Heart right ventricle (tissue), 16 donors: ENCODE measurements at regions not wholly inside any gene's neighbourhood (a gene's known extent, or its start where the extent isn't known, plus 50 kb on each side); places are given as distances from the start of the nearest gene placed in this dataset.

Experiments used
- ATAC-seq, 8 donors: fragments of 200-7000 bp; cut with Tn5 transposase; one replicate each; pipeline ENCODE4 v1.9.1; 2020; ENCODE audit warnings: mild to moderate bottlenecking in 8 of 8, moderate library complexity in 8 of 8, moderate number of reproducible peaks in 1 of 8
- DNase-seq, 2 donors: peaks; one replicate each; pipeline ENCODE4 v3.0.0-alpha.2; 2020
- H3K27ac ChIP-seq, 10 donors: fragments of 200-600 bp; sonication (generic) in 2 of 10; one replicate each; pipeline versions ENCODE4 v1.5.0 to v1.8.0; 2020 to 2022; ENCODE audit warnings: mild to moderate bottlenecking in 3 of 10
- H3K27me3 ChIP-seq, 7 donors: fragments of 200-600 bp; one replicate each; pipeline ENCODE4 v1.8.0; 2021 to 2022; ENCODE audit warnings: mild to moderate bottlenecking in 2 of 7
- H3K36me3 ChIP-seq, 9 donors: fragments of 200-600 bp; sonication (generic) in 1 of 9; one replicate each; pipeline versions ENCODE4 v1.5.0 to v1.8.0; 2020 to 2022; ENCODE audit warnings: mild to moderate bottlenecking in 2 of 9
- H3K4me1 ChIP-seq, 9 donors: fragments of 200-600 bp; sonication (generic) in 1 of 9; one replicate each; pipeline versions ENCODE4 v1.5.0 to v1.8.0; 2020 to 2022; ENCODE audit warnings: mild to moderate bottlenecking in 4 of 9
- H3K4me3 ChIP-seq, 10 donors: fragments of 200-600 bp; sonication (generic) in 2 of 10; one replicate each; pipeline versions ENCODE4 v1.5.0 to v1.8.0; 2020 to 2022; ENCODE audit warnings: mild to moderate bottlenecking in 7 of 10, moderate library complexity in 2 of 10
- H3K9me3 ChIP-seq, 11 donors: fragments of 200-600 bp in 10 of 11; sonication (generic) in 2 of 11; one replicate each; pipeline versions ENCODE4 v1.5.0 to v1.8.0; 2013 to 2022; ENCODE audit warnings: mild to moderate bottlenecking in 2 of 11, control low read depth in 1 of 11, moderate library complexity in 1 of 11
- CTCF ChIP-seq, 9 donors: fragments of 200-600 bp; sonication (generic) in 2 of 9; IDR thresholded peaks; one replicate each; pipeline versions ENCODE4 v1.5.0 to v1.8.0; 2021 to 2022; ENCODE audit warnings: antibody characterized with exemption in 9 of 9, mild to moderate bottlenecking in 5 of 9, moderate library complexity in 1 of 9
- WGBS, 2 donors: extraction: QIAGEN DNeasy Blood & Tissue Kit; methylation state at CpG; one replicate each; pipeline ENCODE4 v1.1.7; 2013; ENCODE audit warnings: inconsistent platforms in 1 of 2; 5-methylcytosine and 5-hydroxymethylcytosine counted together
- intact Hi-C, 10 donors: fragments of 100-400 bp; cut with DNase I; formaldehyde crosslinking; loops; one replicate each; pipeline versions ENCODE4 v1.11.1 to v1.14.2; 2022
- donor health status: Arrhythmogenic right ventricular cardiomyopathy.
- donor health status: ischemic (EF 13 %, LVEDD 7.1; RV severe dilation, severe dysfunction).
- donor health status: healthy with polysubstance abuse.
- donor health status: DM: no; HTN: yes; CAD: no.
- donor health status: DM: no; HTN: no; CAD: no.
- donor health status: ischemic (EF 25% LVEDD 6.9; RV normal size, moderate dysfunction).
- donor health status: ischemic (EF 25% LVEDD 5.7; RV mildly dilated, moderate dysfunction).
- donor health status: healthy.
- donor health status: DM: yes; HTN: yes; CAD: no.
- donor health status: Ischemic cardiomyopathy.
- donor health status: ischemic (EF 35%, LVEDD 5.7; RV mildly dilated, moderate dysfunction).
- donor health status: nonischemic (EF 11% LVEDD 7.7; RV severe dilation, severe dysfunction).
- donor health status: DM: yes; HTN: yes; CAD: no.
- donor health status: PGD.
- donor health status: ischemic (EF 29% LVEDD 5.4; RV normal size, mild dysfunction).
- donor health status: nonischemic (EF 23%, LVEDD 6.1; RV moderate dilation, normal function).

- Histone ChIP-seq H3K27me3 (peaks cover 6 to 71% (median 48%) of the 10 kb centered on the region in 7 donors), H3K36me3 (no peaks in the 10 kb centered on the region), H3K9me3 (no peaks in the 10 kb centered on the region), H3K4me1 (no peaks in the 10 kb centered on the region), H3K4me3 (no peak overlapping the region), H3K27ac (no peak overlapping the region)
- 86 to 89% methylated on average over 16 of the region's 16 CpGs for WGBS, 2 donors
- no peak for ATAC-seq
- DNase-seq = no peak
- TF ChIP-seq CTCF (IDR thresholded peaks at IDR 0.05) = no peak
- intact Hi-C loops = no loop called here
Measured at GRCh38 chr4:3680656-3681055, 85.5 kb upstream of the ADRA2C start.

- intact Hi-C loops = no loop called here
- Histone ChIP-seq H3K4me3 (no peak overlapping the region), H3K27ac (no peak overlapping the region), H3K27me3 (peaks cover 6 to 70% (median 49%) of the 10 kb centered on the region in 7 donors), H3K36me3 (no peaks in the 10 kb centered on the region), H3K9me3 (no peaks in the 10 kb centered on the region), H3K4me1 (no peaks in the 10 kb centered on the region)
- no peak for TF ChIP-seq CTCF (IDR thresholded peaks at IDR 0.05)
- WGBS, 2 donors = 54 to 60% methylated on average over 25 of the region's 25 CpGs
- ATAC-seq (no peak), DNase-seq (no peak)
Measured at GRCh38 chr4:3679851-3680311, 86.3 kb upstream of the ADRA2C start.

- DNase-seq (no peak), ATAC-seq (no peak)
- H3K9me3 ChIP-seq = no peaks in the 10 kb centered on the region
- H3K27me3 ChIP-seq = peaks cover 6 to 69% (median 43%) of the 10 kb centered on the region in 7 donors
- no peaks in the 10 kb centered on the region for H3K4me1 ChIP-seq
- H3K27ac ChIP-seq = no peak overlapping the region
- WGBS, 2 donors = 74 to 78% methylated on average over 26 of the region's 26 CpGs
- intact Hi-C loops = no loop called here
- no peak overlapping the region for H3K4me3 ChIP-seq
- TF ChIP-seq CTCF (IDR thresholded peaks at IDR 0.05) = no peak
- H3K36me3 ChIP-seq = no peaks in the 10 kb centered on the region
Measured at GRCh38 chr4:3679071-3679825, 86.9 kb upstream of the ADRA2C start.

- intact Hi-C loops = no loop called here
- no peak for DNase-seq
- peaks cover 6 to 69% (median 38%) of the 10 kb centered on the region in 7 donors for H3K27me3 ChIP-seq
Measured at GRCh38 chr4:3677748-3678070, 88.5 kb upstream of the ADRA2C start.

More at GRCh38 chr4:3677748-3678070, 88.5 kb upstream of the ADRA2C start:
- Histone ChIP-seq H3K4me3 (no peak overlapping the region), H3K4me1 (no peaks in the 10 kb centered on the region), H3K9me3 (peaks cover 0 to under 1% (median 0%) of the 10 kb centered on the region in 11 donors), H3K27ac (no peak overlapping the region), H3K36me3 (no peaks in the 10 kb centered on the region)
- 36% methylated on average over 7 of the region's 7 CpGs for WGBS, 2 donors
- ATAC-seq = no peak
- TF ChIP-seq CTCF (IDR thresholded peaks at IDR 0.05) = no peak
